Transverse colon (tissue), 4 donors: ENCODE measurements at regions not wholly inside any gene's neighbourhood (a gene's known extent, or its start where the extent isn't known, plus 50 kb on each side); places are given as distances from the start of the nearest gene placed in this dataset.

Experiments
- DNase-seq: peaks from one replicate; pipeline ENCODE4 v3.0.0-alpha.2; 2019
- H3K27ac ChIP-seq, 4 donors: fragments of 200-600 bp; sonication (generic); 2 replicates each; pipeline ENCODE4 v1.5.1; 2016 to 2018; ENCODE audit warnings: inconsistent platforms in 4 of 4
- H3K27me3 ChIP-seq: fragments of 200-600 bp; sonication (generic); 2 replicates; pipeline ENCODE4 v1.5.1; 2017; ENCODE audit warnings: inconsistent platforms
- H3K36me3 ChIP-seq, 4 donors: fragments of 200-600 bp; sonication (generic); 2 replicates each; pipeline ENCODE4 v1.5.1; 2017 to 2019; ENCODE audit warnings: inconsistent platforms in 4 of 4
- H3K4me1 ChIP-seq, 4 donors: fragments of 200-600 bp; sonication (generic); 2 replicates each; pipeline ENCODE4 v1.5.1; 2017 to 2020; ENCODE audit warnings: inconsistent platforms in 4 of 4
- H3K4me3 ChIP-seq, 4 donors: fragments of 200-600 bp; sonication (generic); 1 replicate in 1 of 4; 2 replicates in 3 of 4; pipeline versions ENCODE4 v1.5.1 to v1.6.1; 2017 to 2019; ENCODE audit warnings: inconsistent platforms in 4 of 4
- H3K9me3 ChIP-seq, 2 donors: fragments of 200-600 bp; sonication (generic); 2 replicates each; pipeline ENCODE4 v1.5.1; 2017 to 2019; ENCODE audit warnings: inconsistent platforms in 2 of 2
- EP300 ChIP-seq: sonication (generic); formaldehyde crosslinking; IDR thresholded peaks from one replicate; pipeline ENCODE4 v1.6.1; 2017; ENCODE audit warnings: antibody characterized with exemption, low read depth
- POLR2A ChIP-seq: fragments of 450-650 bp; IDR thresholded peaks from one replicate; pipeline ENCODE4 v1.6.1; 2016; ENCODE audit warnings: antibody characterized with exemption, mild to moderate bottlenecking, moderate library complexity
- POLR2AphosphoS5 ChIP-seq, 3 donors: sonication (generic); formaldehyde crosslinking; IDR thresholded peaks; one replicate each; pipeline ENCODE4 v1.6.1; 2016; ENCODE audit warnings: antibody characterized with exemption in 3 of 3
- WGBS, 2 donors: methylation state at CpG; one replicate each; pipeline ENCODE4 v1.1.5; 2018; ENCODE audit warnings: low coverage in 1 of 2; 5-methylcytosine and 5-hydroxymethylcytosine counted together
- in situ Hi-C, 4 donors: fragments of 200-750 bp; cut with MboI; loops; one replicate each; pipeline versions ENCODE4 v1.15.0 to v1.15.1; 2017; ENCODE audit warnings: low sequenced_read_pairs in 3 of 4, low pct_ligation_motif_present in 1 of 4, low pct_unique_long_range_greater_than_20kb in 1 of 4
- intact Hi-C: fragments of 100-400 bp; cut with DNase I; formaldehyde crosslinking; loops from one replicate; pipeline ENCODE4 v1.15.1; 2023; ENCODE audit warnings: low total_unique reads
- TF ChIP-seq, protein P1 (sequence below), 5 experiments: fragments of 200-600 bp in 3 of 5; fragments of 450-650 bp in 2 of 5; sonication (generic) in 3 of 5; IDR thresholded peaks; 1 replicate in 2 of 5; 2 replicates in 3 of 5; pipeline ENCODE4 v1.5.1; 2016 to 2017; ENCODE audit warnings: antibody characterized with exemption in 5 of 5, inconsistent platforms in 3 of 5, mild to moderate bottlenecking in 2 of 5, moderate library complexity in 1 of 5

DNA sequence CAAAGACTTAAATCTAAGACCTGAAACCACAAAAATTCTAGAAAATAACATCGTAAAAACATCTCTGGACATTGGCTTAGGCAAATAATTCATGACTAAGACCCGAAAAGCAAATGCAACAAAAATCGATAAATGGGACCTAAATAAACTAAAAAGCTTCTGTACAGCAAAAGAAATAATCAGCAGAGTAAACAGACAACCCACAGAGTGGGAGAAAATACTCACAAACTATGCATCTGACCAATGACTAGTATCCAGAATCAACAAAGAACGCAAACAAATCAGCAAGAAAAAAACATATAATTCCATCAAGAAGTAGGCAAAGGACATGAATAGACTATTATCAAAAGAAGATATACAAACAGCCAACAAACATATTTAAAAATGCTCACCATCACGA, 749.4 kb downstream of the PLOD2 start:
- intact Hi-C loops (no loop called here), in situ Hi-C loops (no loop called here)
- WGBS, 2 donors: 54 to 66% methylated on average over 5 of the region's 5 CpGs
- DNase-seq: no peak
- H3K4me3 ChIP-seq: no peak overlapping the region
- no peaks in the 10 kb centered on the region for H3K4me1 ChIP-seq
- no peaks in the 10 kb centered on the region for H3K9me3 ChIP-seq
- no peaks in the 10 kb centered on the region for H3K27me3 ChIP-seq
- TF ChIP-seq, protein P1, sequence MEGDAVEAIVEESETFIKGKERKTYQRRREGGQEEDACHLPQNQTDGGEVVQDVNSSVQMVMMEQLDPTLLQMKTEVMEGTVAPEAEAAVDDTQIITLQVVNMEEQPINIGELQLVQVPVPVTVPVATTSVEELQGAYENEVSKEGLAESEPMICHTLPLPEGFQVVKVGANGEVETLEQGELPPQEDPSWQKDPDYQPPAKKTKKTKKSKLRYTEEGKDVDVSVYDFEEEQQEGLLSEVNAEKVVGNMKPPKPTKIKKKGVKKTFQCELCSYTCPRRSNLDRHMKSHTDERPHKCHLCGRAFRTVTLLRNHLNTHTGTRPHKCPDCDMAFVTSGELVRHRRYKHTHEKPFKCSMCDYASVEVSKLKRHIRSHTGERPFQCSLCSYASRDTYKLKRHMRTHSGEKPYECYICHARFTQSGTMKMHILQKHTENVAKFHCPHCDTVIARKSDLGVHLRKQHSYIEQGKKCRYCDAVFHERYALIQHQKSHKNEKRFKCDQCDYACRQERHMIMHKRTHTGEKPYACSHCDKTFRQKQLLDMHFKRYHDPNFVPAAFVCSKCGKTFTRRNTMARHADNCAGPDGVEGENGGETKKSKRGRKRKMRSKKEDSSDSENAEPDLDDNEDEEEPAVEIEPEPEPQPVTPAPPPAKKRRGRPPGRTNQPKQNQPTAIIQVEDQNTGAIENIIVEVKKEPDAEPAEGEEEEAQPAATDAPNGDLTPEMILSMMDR (IDR thresholded peaks at IDR 0.05): no peak
- TF ChIP-seq EP300 (no peak), POLR2AphosphoS5 (IDR thresholded peaks at IDR 0.05) (no peak), POLR2A (no peak)
- H3K36me3 ChIP-seq: no peaks in the 10 kb centered on the region
- H3K27ac ChIP-seq: no peak overlapping the region

DNA sequence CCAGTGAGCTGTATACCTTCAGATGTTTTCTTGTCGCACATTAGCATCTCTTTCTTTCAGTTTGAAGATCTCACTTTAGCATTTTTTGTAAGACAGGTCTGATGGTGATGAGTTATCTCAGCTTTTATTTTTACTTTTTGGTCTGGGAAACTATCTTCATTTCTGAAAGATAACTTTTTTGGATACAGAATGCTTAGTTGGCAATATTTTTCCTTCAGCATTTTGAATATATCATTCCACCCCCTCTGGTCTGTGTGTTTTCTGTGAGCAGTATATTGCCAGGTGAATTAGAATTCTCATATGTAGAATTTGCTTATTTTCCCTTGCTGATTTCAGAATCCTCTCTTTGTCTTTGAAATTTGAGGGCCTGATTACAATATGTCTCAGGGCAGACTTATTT, 743.3 kb downstream of the PLOD2 start:
- intact Hi-C loops (no loop called here), in situ Hi-C loops (no loop called here)
- DNase-seq: no peak
- Histone ChIP-seq H3K36me3 (no peaks in the 10 kb centered on the region), H3K4me1 (no peaks in the 10 kb centered on the region), H3K27ac (no peak overlapping the region), H3K9me3 (no peaks in the 10 kb centered on the region), H3K27me3 (no peaks in the 10 kb centered on the region), H3K4me3 (no peak overlapping the region)
- WGBS, 2 donors: 0 to 78% methylated on average over 1 of the region's 1 CpG
- TF ChIP-seq, protein P1 (IDR thresholded peaks at IDR 0.05): no peak
- TF ChIP-seq POLR2A (no peak), EP300 (no peak), POLR2AphosphoS5 (IDR thresholded peaks at IDR 0.05) (no peak)

DNA sequence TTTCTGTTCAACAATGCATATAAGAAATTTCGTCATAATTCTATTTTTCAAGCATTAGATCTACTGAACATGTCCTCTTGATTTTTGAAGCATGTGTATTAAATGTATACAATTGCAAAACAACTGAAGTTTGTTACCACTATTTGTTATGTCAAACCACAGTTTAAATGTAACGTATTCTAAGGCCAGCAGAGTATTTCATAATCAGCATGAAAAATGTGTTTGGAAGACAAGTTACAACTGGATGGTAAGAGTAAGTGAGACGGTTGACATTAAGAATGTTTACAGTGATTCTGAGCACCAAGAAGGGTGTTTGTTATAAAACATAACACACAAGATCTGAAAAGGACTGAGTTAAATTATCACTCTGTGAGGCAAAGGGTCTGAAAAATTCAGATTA, 738.4 kb downstream of the PLOD2 start:
- in situ Hi-C loops (no loop called here), intact Hi-C loops (no loop called here)
- no peak for DNase-seq
- H3K27ac ChIP-seq: no peak overlapping the region
- H3K9me3 ChIP-seq: no peaks in the 10 kb centered on the region
- no peak for TF ChIP-seq EP300
- TF ChIP-seq POLR2A: no peak
- TF ChIP-seq, protein P1 (IDR thresholded peaks at IDR 0.05): no peak
- TF ChIP-seq POLR2AphosphoS5 (IDR thresholded peaks at IDR 0.05): no peak
- H3K27me3 ChIP-seq: no peaks in the 10 kb centered on the region
- WGBS, 2 donors: 40 to 67% methylated on average over 3 of the region's 3 CpGs
- H3K4me1 ChIP-seq: no peaks in the 10 kb centered on the region
- H3K36me3 ChIP-seq: no peaks in the 10 kb centered on the region
- H3K4me3 ChIP-seq: no peak overlapping the region

GRCh38 chr3:145427355-145427754, 733.6 kb downstream of the PLOD2 start:
- no peaks in the 10 kb centered on the region for H3K27me3 ChIP-seq
- H3K4me1 ChIP-seq: no peaks in the 10 kb centered on the region
- no peak for DNase-seq
- TF ChIP-seq POLR2AphosphoS5 (IDR thresholded peaks at IDR 0.05) (no peak), EP300 (no peak), POLR2A (no peak)
- TF ChIP-seq, protein P1 (IDR thresholded peaks at IDR 0.05): no peak
- no peaks in the 10 kb centered on the region for H3K9me3 ChIP-seq
- 88% methylated on average over 10 of the region's 10 CpGs; no CpG with 5 or more reads in 1 of the 2 donors for WGBS, 2 donors
- in situ Hi-C loops: no loop called here
- intact Hi-C loops: no loop called here
- H3K36me3 ChIP-seq: no peaks in the 10 kb centered on the region
- H3K4me3 ChIP-seq: no peak overlapping the region
- no peak overlapping the region for H3K27ac ChIP-seq
